ENCODE measurements at regions not wholly inside any gene's neighbourhood (a gene's known extent, or its start where the extent isn't known, plus 50 kb on each side); places are given as distances from the start of the nearest gene placed in this dataset.

- no peak for DNase-seq
Observed at GRCh38 chr6:40936818-40937251, 102.2 kb downstream of the UNC5CL start.

GRCh38 chr6:40933864-40934263 is 105.2 kb downstream of the UNC5CL start:
- no peak for DNase-seq

GRCh38 chr6:40932953-40933352 is 106.1 kb downstream of the UNC5CL start:
- DNase-seq: no peak

GRCh38 chr6:40932366-40932765 is 106.7 kb downstream of the UNC5CL start:
- DNase-seq: no peak

GRCh38 chr6:40931931-40932330 is 107.1 kb downstream of the UNC5CL start:
- DNase-seq: no peak

- DNase-seq: no peak
Observed at GRCh38 chr6:40930555-40930954, 108.5 kb downstream of the UNC5CL start.

- DNase-seq: no peak
Observed at GRCh38 chr6:40930045-40930444, 109.0 kb downstream of the UNC5CL start.

GRCh38 chr6:40929176-40929575 is 109.8 kb downstream of the UNC5CL start:
- no peak for DNase-seq

GRCh38 chr6:40928763-40929162 is 110.3 kb downstream of the UNC5CL start:
- no peak for DNase-seq

- DNase-seq: no peak
Observed at GRCh38 chr6:40928307-40928706, 110.7 kb downstream of the UNC5CL start.

- DNase-seq: no peak
Observed at GRCh38 chr6:40925341-40925740, 113.7 kb downstream of the UNC5CL start.

GRCh38 chr6:40924839-40925238 is 114.2 kb downstream of the UNC5CL start:
- DNase-seq: no peak

- DNase-seq: no peak
Observed at GRCh38 chr6:40923880-40924279, 115.1 kb downstream of the UNC5CL start.

- DNase-seq: no peak
Observed at GRCh38 chr6:40923326-40923725, 115.7 kb downstream of the UNC5CL start.

GRCh38 chr6:40922281-40922680 is 116.7 kb downstream of the UNC5CL start:
- DNase-seq: no peak

- DNase-seq: no peak
Observed at GRCh38 chr6:40918040-40918651, 120.9 kb downstream of the UNC5CL start.

- DNase-seq: no peak
Observed at GRCh38 chr6:40917603-40918002, 121.4 kb downstream of the UNC5CL start.

GRCh38 chr6:40916845-40917244 is 122.2 kb downstream of the UNC5CL start:
- no peak for DNase-seq

- no peak for DNase-seq
Observed at GRCh38 chr6:40915165-40915564, 123.9 kb downstream of the UNC5CL start.

GRCh38 chr6:40914005-40914404 is 125.0 kb downstream of the UNC5CL start:
- no peak for DNase-seq

- DNase-seq: peak in 1 of 6 experiments; percentile 6
Observed at GRCh38 chr6:40912158-40912946, 126.7 kb downstream of the UNC5CL start.

- no peak for DNase-seq
Observed at GRCh38 chr6:40910260-40910893, 128.6 kb downstream of the UNC5CL start.

GRCh38 chr6:40909811-40910210 is 129.2 kb downstream of the UNC5CL start:
- no peak for DNase-seq

- DNase-seq: no peak
Observed at GRCh38 chr6:40907198-40907701, 131.8 kb downstream of the UNC5CL start.
